BJ (cell line): ENCODE measurements at regions not wholly inside any gene's neighbourhood (a gene's known extent, or its start where the extent isn't known, plus 50 kb on each side); places are given as distances from the start of the nearest gene placed in this dataset.

Source experiments
- CTCF ChIA-PET: fragments of 350-600 bp; formaldehyde crosslinking; extraction: SDS; loops from one replicate; lab custom pipeline; 2021; ENCODE audit warnings: antibody characterized with exemption, inconsistent platforms; lab: Yijun Ruan, JAX
- POLR2A ChIA-PET: fragments of 300-600 bp; sonication (Branson Sonifier 250); formaldehyde crosslinking; extraction: SDS; loops from one replicate; lab custom pipeline; 2021; ENCODE audit warnings: antibody characterized with exemption; lab: Charles Lee
- DNase-seq: peaks from one replicate; pipeline ENCODE4 v3.0.0-alpha.2; 2011; ENCODE audit warnings: low read depth
- H3K27me3 ChIP-seq: 2 replicates; pipeline ENCODE4 v1.6.0; 2011; ENCODE audit warnings: low read length; ENCODE audit not compliant: control insufficient read depth, insufficient read depth
- H3K36me3 ChIP-seq: 2 replicates; pipeline ENCODE4 v1.5.1; 2011; ENCODE audit warnings: low read length; ENCODE audit not compliant: control insufficient read depth, insufficient read depth
- H3K4me3 ChIP-seq: 2 replicates; pipeline ENCODE4 v1.5.1; 2011; ENCODE audit warnings: low read depth, mild to moderate bottlenecking, control low read depth, low read length
- TF ChIP-seq, protein P1 (sequence below): IDR thresholded peaks from 2 replicates; pipeline ENCODE4 v1.5.1; 2011; ENCODE audit warnings: low read depth, mild to moderate bottlenecking, control low read depth, inconsistent platforms, low read length, moderate library complexity; ENCODE audit not compliant: insufficient read depth

DNA sequence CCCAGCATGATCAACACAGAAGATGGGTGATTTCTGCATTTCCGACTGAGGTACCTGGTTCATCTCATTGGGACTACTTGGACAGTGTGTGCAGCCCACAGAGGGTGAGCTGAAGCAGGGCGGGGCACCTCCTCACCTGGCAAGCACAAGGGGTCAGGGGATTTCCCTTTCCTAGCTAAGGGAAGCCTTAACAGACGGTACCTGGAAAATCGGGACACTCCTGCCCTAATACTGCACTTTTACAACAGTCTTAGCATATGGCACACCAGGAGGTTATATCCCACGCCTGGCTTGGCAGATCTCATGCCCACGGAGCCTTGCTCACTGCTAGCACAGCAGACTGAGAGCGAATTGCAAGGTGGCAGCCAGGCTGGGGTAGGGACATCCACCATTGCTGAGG lies 92.9 kb upstream of the GRID2 start:
- Histone ChIP-seq H3K36me3 (no peaks in the 10 kb centered on the region), H3K27me3 (no peaks in the 10 kb centered on the region), H3K4me3 (no peak overlapping the region)
- CTCF ChIA-PET: no interaction called here
- no peak for DNase-seq
- TF ChIP-seq, protein P1, sequence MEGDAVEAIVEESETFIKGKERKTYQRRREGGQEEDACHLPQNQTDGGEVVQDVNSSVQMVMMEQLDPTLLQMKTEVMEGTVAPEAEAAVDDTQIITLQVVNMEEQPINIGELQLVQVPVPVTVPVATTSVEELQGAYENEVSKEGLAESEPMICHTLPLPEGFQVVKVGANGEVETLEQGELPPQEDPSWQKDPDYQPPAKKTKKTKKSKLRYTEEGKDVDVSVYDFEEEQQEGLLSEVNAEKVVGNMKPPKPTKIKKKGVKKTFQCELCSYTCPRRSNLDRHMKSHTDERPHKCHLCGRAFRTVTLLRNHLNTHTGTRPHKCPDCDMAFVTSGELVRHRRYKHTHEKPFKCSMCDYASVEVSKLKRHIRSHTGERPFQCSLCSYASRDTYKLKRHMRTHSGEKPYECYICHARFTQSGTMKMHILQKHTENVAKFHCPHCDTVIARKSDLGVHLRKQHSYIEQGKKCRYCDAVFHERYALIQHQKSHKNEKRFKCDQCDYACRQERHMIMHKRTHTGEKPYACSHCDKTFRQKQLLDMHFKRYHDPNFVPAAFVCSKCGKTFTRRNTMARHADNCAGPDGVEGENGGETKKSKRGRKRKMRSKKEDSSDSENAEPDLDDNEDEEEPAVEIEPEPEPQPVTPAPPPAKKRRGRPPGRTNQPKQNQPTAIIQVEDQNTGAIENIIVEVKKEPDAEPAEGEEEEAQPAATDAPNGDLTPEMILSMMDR: no peak
- POLR2A ChIA-PET: no interaction called here

DNA sequence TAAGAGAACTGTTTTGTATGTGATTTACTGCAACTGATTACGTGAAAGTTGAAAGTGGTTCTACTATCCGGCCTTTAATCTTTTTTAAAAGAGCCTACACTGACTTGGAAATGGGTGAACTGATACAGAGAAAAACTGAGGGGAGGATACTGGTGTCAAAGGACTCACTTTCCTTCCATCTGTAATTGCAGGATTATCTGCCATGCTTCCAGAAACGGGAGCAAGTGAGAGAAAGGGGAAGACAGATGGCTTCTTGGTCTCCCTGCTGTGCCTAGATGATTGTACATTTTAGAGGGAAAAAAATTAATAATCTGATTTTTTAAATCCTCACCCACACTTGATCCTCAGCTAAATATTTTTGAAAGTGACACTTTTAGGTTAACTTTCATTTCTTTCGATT lies 88.3 kb upstream of the GRID2 start:
- ChIA-PET POLR2A (no interaction called here), CTCF (no interaction called here)
- no peak overlapping the region for H3K4me3 ChIP-seq
- DNase-seq: no peak
- TF ChIP-seq, protein P1: no peak
- H3K36me3 ChIP-seq: no peaks in the 10 kb centered on the region
- H3K27me3 ChIP-seq: no peaks in the 10 kb centered on the region

DNA sequence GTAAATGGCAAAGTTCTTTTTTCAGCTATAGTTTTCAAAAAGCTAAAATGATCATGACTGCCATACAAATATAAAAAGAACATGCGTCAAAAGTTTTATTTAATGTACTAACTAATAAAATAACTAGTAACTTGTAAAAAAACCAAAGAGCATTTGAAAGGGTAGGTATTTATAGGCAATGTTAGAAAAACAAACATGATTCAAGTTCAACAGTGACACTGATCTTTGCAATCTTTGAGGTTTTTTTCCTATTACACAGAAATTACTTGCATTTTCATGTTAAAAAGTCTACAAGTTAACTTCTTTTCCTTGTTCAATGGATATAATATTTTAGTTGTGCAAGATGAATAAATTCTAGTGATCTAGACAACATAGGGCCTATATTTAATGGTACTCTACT lies 72.3 kb upstream of the GRID2 start:
- DNase-seq: peak; percentile 1
- Histone ChIP-seq H3K27me3 (no peaks in the 10 kb centered on the region), H3K4me3 (no peak overlapping the region), H3K36me3 (no peaks in the 10 kb centered on the region)
- POLR2A ChIA-PET: no interaction called here
- TF ChIP-seq, protein P1: no peak
- CTCF ChIA-PET: no interaction called here

DNA sequence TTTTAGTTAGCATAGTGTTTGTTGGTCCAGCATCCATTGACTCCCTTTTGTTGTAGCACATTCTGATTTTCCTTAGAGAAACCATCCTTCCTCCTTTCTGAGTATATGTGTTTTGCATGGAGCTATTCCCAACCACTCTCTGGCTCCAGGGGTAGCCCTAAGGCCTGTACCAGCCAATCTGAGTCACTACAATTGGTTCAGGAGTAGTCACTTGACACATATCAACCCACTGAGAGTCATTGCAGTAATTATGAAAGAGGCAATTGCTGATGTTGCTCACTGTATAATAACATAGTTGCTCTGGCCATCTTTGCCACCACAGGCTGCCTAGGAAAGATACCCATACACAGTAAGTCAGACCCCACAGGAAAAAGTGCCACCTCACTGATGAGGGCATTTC lies 71.2 kb upstream of the GRID2 start:
- TF ChIP-seq, protein P1: no peak
- no peak for DNase-seq
- Histone ChIP-seq H3K27me3 (no peaks in the 10 kb centered on the region), H3K4me3 (no peak overlapping the region), H3K36me3 (no peaks in the 10 kb centered on the region)
- POLR2A ChIA-PET: no interaction called here
- CTCF ChIA-PET: no interaction called here

DNA sequence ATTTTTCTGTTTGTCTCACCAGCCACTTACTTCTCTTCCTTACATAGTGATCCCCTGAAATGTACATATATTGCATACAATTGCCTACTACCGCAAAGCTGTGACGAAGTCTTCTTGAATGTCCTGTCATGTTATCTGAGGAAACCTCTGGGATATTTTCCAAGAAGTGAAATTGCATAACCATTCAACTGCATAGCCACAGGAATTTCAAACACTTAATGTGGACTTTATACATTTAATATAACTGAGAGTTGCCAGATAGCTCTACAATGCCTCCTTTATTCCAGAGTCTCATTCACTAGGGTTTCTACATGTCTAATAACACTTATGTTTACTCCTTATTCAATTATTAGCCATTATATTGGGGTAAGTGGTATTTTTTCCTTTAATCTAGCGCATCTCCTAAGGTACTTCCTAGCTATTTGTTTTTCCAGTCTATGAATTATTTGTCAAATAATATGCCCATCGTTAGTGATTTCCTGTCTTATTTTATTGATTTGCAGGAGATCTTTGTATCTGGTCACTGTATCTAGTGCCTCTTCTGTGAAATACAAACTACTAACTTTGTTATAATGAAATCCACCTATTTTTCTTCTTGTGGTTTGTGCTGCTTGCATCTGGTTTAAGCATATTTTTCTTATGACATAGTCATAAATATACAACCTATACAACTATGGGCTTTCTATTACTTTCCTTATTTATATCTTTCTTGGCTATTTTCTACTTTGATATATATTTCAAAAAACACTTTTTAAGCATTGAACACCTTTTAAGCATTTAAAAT lies 69.2 kb upstream of the GRID2 start:
- Histone ChIP-seq H3K27me3 (no peaks in the 10 kb centered on the region), H3K36me3 (no peaks in the 10 kb centered on the region), H3K4me3 (no peak overlapping the region)
- TF ChIP-seq, protein P1: no peak
- DNase-seq: peak; percentile 35
- ChIA-PET CTCF (no interaction called here), POLR2A (no interaction called here)
